Lung (tissue), 11 donors: ENCODE measurements at regions not wholly inside any gene's neighbourhood (a gene's known extent, or its start where the extent isn't known, plus 50 kb on each side); places are given as distances from the start of the nearest gene placed in this dataset.

Experiments
- ATAC-seq: fragments of 200-7000 bp; cut with Tn5 transposase; one replicate; pipeline ENCODE4 v1.9.1; 2020; ENCODE audit warnings: moderate number of reproducible peaks; ENCODE audit not compliant: insufficient read depth, low FRiP score
- DNase-seq, 3 donors: peaks; one replicate each; pipeline ENCODE4 v3.0.0-alpha.2; 2013 to 2017
- H3K27ac ChIP-seq, 2 donors: one replicate each; pipeline ENCODE4 v1.5.1; 2013; ENCODE audit warnings: mild to moderate bottlenecking in 2 of 2, moderate library complexity in 2 of 2, control low read depth in 1 of 2, inconsistent platforms in 1 of 2, low read depth in 1 of 2, low read length in 1 of 2
- H3K27me3 ChIP-seq, 3 donors: one replicate each; pipeline ENCODE4 v1.5.1; 2013; ENCODE audit warnings: low read length in 2 of 3; ENCODE audit not compliant: control insufficient read depth in 3 of 3, insufficient read depth in 3 of 3
- H3K36me3 ChIP-seq, 4 donors: one replicate each; pipeline ENCODE4 v1.5.1; 2013; ENCODE audit warnings: low read length in 4 of 4, mild to moderate bottlenecking in 1 of 4, moderate library complexity in 1 of 4; ENCODE audit not compliant: control insufficient read depth in 4 of 4, insufficient read depth in 4 of 4
- H3K4me1 ChIP-seq, 5 donors: one replicate each; pipeline ENCODE4 v1.5.1; 2013; ENCODE audit warnings: low read length in 5 of 5, mild to moderate bottlenecking in 2 of 5, moderate library complexity in 1 of 5; ENCODE audit not compliant: control insufficient read depth in 5 of 5, insufficient read depth in 5 of 5
- H3K4me3 ChIP-seq: one replicate; pipeline ENCODE4 v1.5.1; 2013; ENCODE audit warnings: mild to moderate bottlenecking, control low read depth, moderate library complexity
- H3K9ac ChIP-seq, 2 donors: one replicate each; pipeline ENCODE4 v1.5.1; 2013; ENCODE audit warnings: low read length in 2 of 2, control low read depth in 1 of 2; ENCODE audit not compliant: insufficient read depth in 1 of 2
- H3K9me3 ChIP-seq, 4 donors: one replicate each; pipeline ENCODE4 v1.5.1; 2013; ENCODE audit warnings: low read length in 3 of 4, mild to moderate bottlenecking in 1 of 4, moderate library complexity in 1 of 4; ENCODE audit not compliant: control insufficient read depth in 4 of 4, insufficient read depth in 3 of 4
- WGBS, 2 donors: extraction: QIAGEN DNeasy Blood & Tissue Kit; methylation state at CpG; one replicate each; pipeline ENCODE4 v1.1.7; 2013; 5-methylcytosine and 5-hydroxymethylcytosine counted together
- TF ChIP-seq, protein P1 (sequence below): IDR thresholded peaks from 2 replicates; pipeline ENCODE4 v1.5.1; 2012; ENCODE audit warnings: mild to moderate bottlenecking; ENCODE audit errors: control extremely low read depth, extremely low read depth
- donor health status: control.
- donor health status: control.
- donor health status: Bipolar disorder and iron deficiency.
- donor health status: healthy.
- donor health status: DM: yes; HTN: yes; CAD: no.

DNA sequence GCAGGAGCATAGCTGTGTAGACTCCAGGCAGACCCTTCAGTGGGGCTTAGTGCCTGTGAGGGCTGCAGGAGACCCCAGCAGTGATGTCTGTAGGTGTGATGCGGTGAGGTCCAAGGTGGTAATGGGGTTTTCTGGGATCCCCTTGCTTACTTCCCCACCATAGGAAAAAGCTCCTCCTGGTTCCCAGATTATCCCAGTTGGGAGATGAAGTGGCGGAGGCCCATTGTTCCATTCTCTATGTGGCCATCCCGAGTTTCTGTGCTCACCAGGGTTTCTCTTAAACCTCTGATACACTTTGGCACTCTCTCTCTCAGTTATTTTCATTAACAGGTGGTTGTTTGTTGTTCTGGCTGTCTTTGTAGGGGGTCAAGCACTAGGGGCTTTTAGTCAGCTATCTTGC is 146.7 kb upstream of the IGF1R start:
- Histone ChIP-seq H3K4me3 (no peak overlapping the region), H3K36me3 (no peaks in the 10 kb centered on the region), H3K9me3 (peaks cover 0 to 8% (median 0%) of the 10 kb centered on the region in 4 donors), H3K9ac (no peak overlapping the region), H3K27me3 (peaks cover 0 to 3% (median 0%) of the 10 kb centered on the region in 3 donors), H3K27ac (no peak overlapping the region), H3K4me1 (peaks cover 0 to 32% (median 11%) of the 10 kb centered on the region in 5 donors)
- ATAC-seq, result no peak
- 86 to 95% methylated on average over 3 of the region's 3 CpGs for WGBS, 2 donors
- TF ChIP-seq, protein P1, sequence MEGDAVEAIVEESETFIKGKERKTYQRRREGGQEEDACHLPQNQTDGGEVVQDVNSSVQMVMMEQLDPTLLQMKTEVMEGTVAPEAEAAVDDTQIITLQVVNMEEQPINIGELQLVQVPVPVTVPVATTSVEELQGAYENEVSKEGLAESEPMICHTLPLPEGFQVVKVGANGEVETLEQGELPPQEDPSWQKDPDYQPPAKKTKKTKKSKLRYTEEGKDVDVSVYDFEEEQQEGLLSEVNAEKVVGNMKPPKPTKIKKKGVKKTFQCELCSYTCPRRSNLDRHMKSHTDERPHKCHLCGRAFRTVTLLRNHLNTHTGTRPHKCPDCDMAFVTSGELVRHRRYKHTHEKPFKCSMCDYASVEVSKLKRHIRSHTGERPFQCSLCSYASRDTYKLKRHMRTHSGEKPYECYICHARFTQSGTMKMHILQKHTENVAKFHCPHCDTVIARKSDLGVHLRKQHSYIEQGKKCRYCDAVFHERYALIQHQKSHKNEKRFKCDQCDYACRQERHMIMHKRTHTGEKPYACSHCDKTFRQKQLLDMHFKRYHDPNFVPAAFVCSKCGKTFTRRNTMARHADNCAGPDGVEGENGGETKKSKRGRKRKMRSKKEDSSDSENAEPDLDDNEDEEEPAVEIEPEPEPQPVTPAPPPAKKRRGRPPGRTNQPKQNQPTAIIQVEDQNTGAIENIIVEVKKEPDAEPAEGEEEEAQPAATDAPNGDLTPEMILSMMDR, result no peak
- no peak for DNase-seq

DNA sequence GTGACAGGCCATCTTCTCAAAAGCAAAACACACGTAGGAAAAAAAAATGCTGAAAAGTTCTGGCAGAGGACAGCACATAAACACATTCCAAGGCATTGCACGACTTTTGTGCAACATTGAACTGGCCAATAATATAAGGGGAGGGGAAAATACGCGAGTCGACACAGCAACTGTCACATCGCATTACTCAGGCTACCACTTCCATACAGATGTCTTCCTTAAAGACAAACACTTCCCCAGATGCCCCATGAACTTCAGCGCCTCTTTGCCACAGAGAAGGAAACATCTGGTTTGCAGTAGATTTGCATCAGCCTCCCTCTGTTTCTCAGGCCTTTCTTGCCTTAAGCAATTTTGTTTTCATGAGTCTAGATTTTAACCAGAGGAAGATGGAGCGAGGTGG is 144.4 kb upstream of the IGF1R start:
- H3K9ac ChIP-seq, result no peak overlapping the region
- ATAC-seq (peak; percentile 43), DNase-seq (peak; percentile 88 to 97 (median 96))
- H3K9me3 ChIP-seq, result peaks cover 0 to 6% (median 0%) of the 10 kb centered on the region in 4 donors
- no peaks in the 10 kb centered on the region for H3K36me3 ChIP-seq
- peaks cover 0 to 3% (median 3%) of the 10 kb centered on the region in 3 donors for H3K27me3 ChIP-seq
- H3K27ac ChIP-seq, result peak overlapping the region in 1 of 2 donors; percentile 54
- WGBS, 2 donors, result 12 to 28% methylated on average over 8 of the region's 8 CpGs
- TF ChIP-seq, protein P1, result no peak
- no peak overlapping the region for H3K4me3 ChIP-seq
- H3K4me1 ChIP-seq, result peaks cover 0 to 34% (median 11%) of the 10 kb centered on the region in 5 donors

DNA sequence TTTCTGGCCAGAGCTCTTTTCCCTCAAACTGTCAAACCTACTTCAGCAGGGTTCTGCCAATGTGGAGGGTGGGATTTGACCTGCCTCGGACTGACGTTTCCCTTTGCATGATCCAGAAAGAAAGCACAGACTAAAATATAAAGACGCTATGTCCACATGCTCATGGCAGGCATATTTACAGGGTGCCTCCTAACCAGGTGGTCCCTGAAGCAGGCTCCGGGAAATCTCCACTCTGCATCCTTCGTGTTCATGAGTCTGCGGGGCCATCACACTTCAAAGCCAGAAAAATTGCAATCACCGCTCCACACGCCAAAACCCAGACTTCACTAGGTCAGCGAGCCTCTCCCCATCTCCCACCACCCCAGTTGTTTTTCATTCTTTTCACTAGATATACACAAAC is 143.3 kb upstream of the IGF1R start:
- no peak overlapping the region for H3K4me3 ChIP-seq
- H3K4me1 ChIP-seq, result peaks cover 0 to 34% (median 11%) of the 10 kb centered on the region in 5 donors
- H3K36me3 ChIP-seq, result no peaks in the 10 kb centered on the region
- TF ChIP-seq, protein P1, result no peak
- H3K9ac ChIP-seq, result no peak overlapping the region
- H3K27ac ChIP-seq, result no peak overlapping the region
- 86 to 87% methylated on average over 9 of the region's 9 CpGs for WGBS, 2 donors
- H3K27me3 ChIP-seq, result peaks cover 0 to 3% (median 3%) of the 10 kb centered on the region in 3 donors
- ATAC-seq, result no peak
- peaks cover 0 to 2% (median 0%) of the 10 kb centered on the region in 4 donors for H3K9me3 ChIP-seq
- DNase-seq, result no peak

DNA sequence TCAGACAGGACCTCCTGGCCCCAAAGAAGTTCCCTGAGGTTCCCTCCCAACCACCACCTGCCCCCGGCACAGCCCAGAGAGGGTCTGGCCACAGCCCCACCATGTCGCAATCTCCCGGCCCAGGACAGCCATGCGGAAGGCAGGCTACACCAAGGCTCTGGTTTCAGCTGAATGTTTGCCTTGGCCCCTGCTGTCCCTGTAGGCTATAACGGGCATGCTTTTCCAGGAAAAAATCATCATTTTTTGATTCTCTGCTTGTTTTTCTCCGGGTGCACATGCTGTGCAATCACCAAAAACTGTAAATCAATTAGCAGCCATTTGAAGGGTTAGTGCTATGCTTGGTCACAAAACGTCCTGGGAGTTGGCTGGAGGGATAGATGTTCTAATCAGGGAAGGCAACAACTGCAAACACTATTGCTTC is 142.7 kb upstream of the IGF1R start:
- ATAC-seq (no peak), DNase-seq (peak; percentile 40 to 67 (median 46))
- Histone ChIP-seq H3K4me3 (no peak overlapping the region), H3K36me3 (no peaks in the 10 kb centered on the region), H3K9ac (no peak overlapping the region), H3K27me3 (peaks cover 0 to 3% (median 3%) of the 10 kb centered on the region in 3 donors), H3K4me1 (peaks cover 0 to 34% (median 11%) of the 10 kb centered on the region in 5 donors), H3K27ac (no peak overlapping the region), H3K9me3 (no peaks in the 10 kb centered on the region)
- TF ChIP-seq, protein P1, result no peak
- WGBS, 2 donors, result 29 to 40% methylated on average over 7 of the region's 7 CpGs
